B cell (primary cell): ENCODE measurements at regions not wholly inside any gene's neighbourhood (a gene's known extent, or its start where the extent isn't known, plus 50 kb on each side); places are given as distances from the start of the nearest gene placed in this dataset.

Source experiments
- ATAC-seq: fragments of 200-7000 bp; cut with Tn5 transposase; one replicate; pipeline ENCODE4 v1.10.0; 2021; ENCODE audit warnings: low read depth, mild to moderate bottlenecking, moderate number of reproducible peaks, moderate library complexity
- CTCF ChIA-PET: fragments of 350-600 bp; sonication (Branson Sonifier 250); formaldehyde crosslinking; loops from one replicate; lab custom pipeline; 2021; ENCODE audit warnings: antibody characterized with exemption, inconsistent platforms; lab: Charles Lee
- POLR2A ChIA-PET: fragments of 350-600 bp; sonication (Branson Sonifier 250); formaldehyde crosslinking; loops from one replicate; lab custom pipeline; 2021; ENCODE audit warnings: antibody characterized with exemption; lab: Charles Lee
- DNase-seq: peaks from one replicate; pipeline ENCODE4 v3.0.0; 2013
- H2AFZ ChIP-seq: 2 replicates; pipeline ENCODE4 v1.6.1; 2012; ENCODE audit warnings: mild to moderate bottlenecking, low read depth, low read length; ENCODE audit not compliant: insufficient read depth, poor library complexity, severe bottlenecking
- H3K27ac ChIP-seq, 2 donors: 1 replicate in 1 of 2; 2 replicates in 1 of 2; pipeline ENCODE4 v1.5.1; 2012 to 2013; ENCODE audit warnings: low read length in 2 of 2, mild to moderate bottlenecking in 2 of 2, moderate library complexity in 1 of 2
- H3K27me3 ChIP-seq, 4 experiments: fragments of 200-600 bp in 1 of 4; sonication (generic) in 1 of 4; replicated peaks in 1 of 4; 1 replicate in 2 of 4; 2 replicates in 2 of 4; pipeline versions ENCODE4 v1.6.1 to v1.7.0; 2013 to 2016; ENCODE audit warnings: low read length in 3 of 4, mild to moderate bottlenecking in 2 of 4, mixed read lengths in 1 of 4, moderate library complexity in 1 of 4; ENCODE audit not compliant: insufficient read depth in 4 of 4, control insufficient read depth in 3 of 4; ENCODE audit errors: control extremely low read depth in 1 of 4
- H3K36me3 ChIP-seq, 2 experiments: replicated peaks in 1 of 2; 1 replicate in 1 of 2; 2 replicates in 1 of 2; pipeline versions ENCODE4 v1.6.1 to v1.7.1; 2013; ENCODE audit warnings: low read length in 1 of 2; ENCODE audit not compliant: insufficient read depth in 2 of 2, control insufficient read depth in 1 of 2; ENCODE audit errors: control extremely low read depth in 1 of 2, extremely low read depth in 1 of 2
- H3K4me1 ChIP-seq, 2 donors: fragments of 200-600 bp in 1 of 2; sonication (generic) in 1 of 2; 1 replicate in 1 of 2; 2 replicates in 1 of 2; pipeline versions ENCODE4 v1.5.1 to v1.6.1; 2013 to 2017; ENCODE audit warnings: low read length in 2 of 2; ENCODE audit not compliant: control insufficient read depth in 2 of 2, insufficient read depth in 2 of 2
- H3K4me2 ChIP-seq: replicated peaks from 2 replicates; pipeline ENCODE3; 2012; ENCODE audit warnings: mild to moderate bottlenecking, low read depth, low read length; ENCODE audit not compliant: poor library complexity, severe bottlenecking
- H3K4me3 ChIP-seq, 5 experiments: fragments of 200-600 bp in 1 of 5; sonication (generic) in 1 of 5; 1 replicate in 3 of 5; 2 replicates in 2 of 5; pipeline versions ENCODE4 v1.5.1 to v1.7.0; 2011 to 2016; ENCODE audit warnings: low read length in 4 of 5, mild to moderate bottlenecking in 4 of 5, low read depth in 2 of 5, control low read depth in 1 of 5, moderate library complexity in 1 of 5; ENCODE audit not compliant: insufficient read depth in 1 of 5; ENCODE audit errors: control extremely low read depth in 1 of 5, extremely low read depth in 1 of 5
- H3K79me2 ChIP-seq: fragments of 200-600 bp; sonication (generic); one replicate; pipeline ENCODE4 v1.6.0; 2016; ENCODE audit warnings: low read length; ENCODE audit not compliant: control insufficient read depth, insufficient read depth
- H3K9ac ChIP-seq: fragments of 200-600 bp; sonication (generic); 2 replicates; pipeline ENCODE4 v1.6.1; 2017; ENCODE audit warnings: mild to moderate bottlenecking, low read length, moderate library complexity
- H3K9me3 ChIP-seq, 3 donors: one replicate each; pipeline versions ENCODE4 v1.6.1 to v1.7.1; 2013; ENCODE audit warnings: low read length in 2 of 3; ENCODE audit not compliant: control insufficient read depth in 2 of 3, insufficient read depth in 1 of 3; ENCODE audit errors: control extremely low read depth in 1 of 3
- H4K20me1 ChIP-seq: 2 replicates; pipeline ENCODE4 v1.6.0; 2012; ENCODE audit warnings: mild to moderate bottlenecking, low read length; ENCODE audit not compliant: insufficient read depth, control insufficient read depth, poor library complexity, severe bottlenecking
- H3K27ac Mint-ChIP-seq: one replicate; pipeline ENCODE4 v1.8.0; 2021; ENCODE audit warnings: mixed read lengths
- H3K27me3 Mint-ChIP-seq: one replicate; pipeline ENCODE4 v1.8.0; 2021; ENCODE audit warnings: mixed read lengths
- H3K4me1 Mint-ChIP-seq: one replicate; pipeline ENCODE4 v1.8.0; 2021; ENCODE audit warnings: mixed read lengths
- H3K4me3 Mint-ChIP-seq: one replicate; pipeline ENCODE4 v1.8.0; 2021; ENCODE audit warnings: mixed read lengths
- H3K9me3 Mint-ChIP-seq: one replicate; pipeline ENCODE4 v1.8.0; 2022; ENCODE audit warnings: mixed read lengths; ENCODE audit not compliant: insufficient read depth
- CTCF ChIP-seq: fragments of 200-600 bp; IDR thresholded peaks from one replicate; pipeline ENCODE4 v1.8.0; 2022; ENCODE audit warnings: antibody characterized with exemption, mild to moderate bottlenecking
- EZH2 ChIP-seq: IDR thresholded peaks from 2 replicates; pipeline ENCODE4 v1.6.1; 2012; ENCODE audit warnings: borderline replicate concordance, low read depth, mild to moderate bottlenecking, moderate library complexity, low read length; ENCODE audit not compliant: insufficient read depth, poor library complexity, severe bottlenecking
- WGBS: methylation state at CpG from one replicate; pipeline ENCODE4 v1.1.5; 2013; ENCODE audit warnings: missing lambda C conversion rate; ENCODE audit not compliant: insufficient coverage; 5-methylcytosine and 5-hydroxymethylcytosine counted together
- intact Hi-C: fragments of 100-400 bp; cut with micrococcal nuclease; formaldehyde crosslinking; loops from one replicate; pipeline ENCODE4 v1.10.0; 2022

GRCh38 chrX:110414679-110415439, 56.2 kb downstream of the RTL9 start:
- Histone ChIP-seq H3K4me3 (no peak overlapping the region), H3K27ac (no peak overlapping the region), H3K4me2 (no peak overlapping the region), H3K79me2 (no peaks in the 10 kb centered on the region), H4K20me1 (no peaks in the 10 kb centered on the region), H3K9me3 (no peaks in the 10 kb centered on the region), H3K27me3 (no peaks in the 10 kb centered on the region), H3K4me1 (no peaks in the 10 kb centered on the region), H2AFZ (no peak overlapping the region), H3K36me3 (no peaks in the 10 kb centered on the region), H3K9ac (no peak overlapping the region)
- ChIA-PET POLR2A (no interaction called here), CTCF (interaction anchor here (1.0 to 22.2 kb wide), 3 partner anchors 9 to 259 kb away, joined by 3 to 721 read pairs (median 5); no protein-coding TSS in a partner anchor)
- Mint-ChIP-seq H3K9me3 (no peaks in the 10 kb centered on the region), H3K27ac (no peak overlapping the region), H3K27me3 (peaks cover 2% of the 10 kb centered on the region), H3K4me1 (peaks cover 4% of the 10 kb centered on the region), H3K4me3 (no peak overlapping the region)
- no peak for ATAC-seq
- no CpG with 5 or more reads among the region's 1 CpG for WGBS
- no peak for DNase-seq
- TF ChIP-seq EZH2: no peak
- intact Hi-C loops: loop anchor here (5.0 kb wide), 1 partner anchor 98 kb away; the partner anchor contains the start of gene AMMECR1

- H3K27me3 ChIP-seq: no peaks in the 10 kb centered on the region
- no peak overlapping the region for H3K4me3 ChIP-seq
- 86% methylated on average over 1 of the region's 6 CpGs for WGBS
- H3K4me2 ChIP-seq: no peak overlapping the region
- intact Hi-C loops: no loop called here
- H3K9me3 Mint-ChIP-seq: no peaks in the 10 kb centered on the region
- H4K20me1 ChIP-seq: no peaks in the 10 kb centered on the region
- H3K9me3 ChIP-seq: no peaks in the 10 kb centered on the region
- H3K4me3 Mint-ChIP-seq: no peak overlapping the region
- peaks cover 2% of the 10 kb centered on the region for H3K27me3 Mint-ChIP-seq
- H3K79me2 ChIP-seq: no peaks in the 10 kb centered on the region
- no peak overlapping the region for H2AFZ ChIP-seq
- H3K4me1 ChIP-seq: no peaks in the 10 kb centered on the region
- no peak for ATAC-seq
- no peak for DNase-seq
- H3K27ac Mint-ChIP-seq: no peak overlapping the region
- TF ChIP-seq EZH2: no peak
- no peak for TF ChIP-seq CTCF
- ChIA-PET POLR2A (no interaction called here), CTCF (interaction anchor here (1.0 to 22.2 kb wide), 2 partner anchors 10 to 260 kb away, joined by 3 to 721 read pairs; no protein-coding TSS in a partner anchor)
- peaks cover 4% of the 10 kb centered on the region for H3K4me1 Mint-ChIP-seq
- no peak overlapping the region for H3K9ac ChIP-seq
- no peaks in the 10 kb centered on the region for H3K36me3 ChIP-seq
- no peak overlapping the region for H3K27ac ChIP-seq
Measured at GRCh38 chrX:110415440-110416170, 57.0 kb downstream of the RTL9 start.
